GM18507 (cell line): ENCODE measurements at regions not wholly inside any gene's neighbourhood (a gene's known extent, or its start where the extent isn't known, plus 50 kb on each side); places are given as distances from the start of the nearest gene placed in this dataset.
A peak's percentile ranks its signal among the peaks of the same experiment; 100 is the strongest.
"Not testable (repeated sequence)": the region's sequence is repeated elsewhere in the genome, so short reads cannot be mapped to it uniquely, and the experiment has no call there.

Source experiments
- DNase-seq: peaks from one replicate; pipeline ENCODE4 v3.0.0; 2011; ENCODE audit warnings: low read depth; ENCODE audit not compliant: insufficient read length; ENCODE audit errors: extremely low spot score
- FAIRE-seq: peaks from 2 replicates; lab custom pipeline; 2011; peaks lifted over from hg19 to GRCh38; lab: Jason Lieb, UNC

GRCh38 chr11:56885177-56885576 lies 103.5 kb upstream of the OR5AK2 start:
- FAIRE-seq (no peak), DNase-seq (no peak)

GRCh38 chr11:56883371-56883987 lies 105.2 kb upstream of the OR5AK2 start:
- FAIRE-seq = no peak

GRCh38 chr11:56876621-56877275 lies 112.0 kb upstream of the OR5AK2 start:
- no peak for FAIRE-seq
- DNase-seq = no peak

More at GRCh38 chr11:56883371-56883987, 105.2 kb upstream of the OR5AK2 start:
- DNase-seq = no peak

GRCh38 chr11:56855217-56855616 lies 106.7 kb upstream of the OR9G4 start:
- FAIRE-seq = no peak
- DNase-seq = no peak

GRCh38 chr11:56852131-56852530 lies 103.6 kb upstream of the OR9G4 start:
- no peak for DNase-seq

GRCh38 chr11:56849852-56850251 lies 101.4 kb upstream of the OR9G4 start:
- FAIRE-seq = no peak
- DNase-seq = no peak

More at GRCh38 chr11:56852131-56852530, 103.6 kb upstream of the OR9G4 start:
- no peak for FAIRE-seq

- no peak for FAIRE-seq
- DNase-seq = no peak
Observed at GRCh38 chr11:56849250-56849649, 100.8 kb upstream of the OR9G4 start.

GRCh38 chr11:56848141-56848809 lies 99.8 kb upstream of the OR9G4 start:
- DNase-seq = no peak
- FAIRE-seq = no peak

- no peak for DNase-seq
Observed at GRCh38 chr11:56846631-56847576, 98.4 kb upstream of the OR9G4 start.

GRCh38 chr11:56845121-56845732 lies 96.7 kb upstream of the OR9G4 start:
- DNase-seq (no peak), FAIRE-seq (no peak)

More at GRCh38 chr11:56846631-56847576, 98.4 kb upstream of the OR9G4 start:
- FAIRE-seq = no peak

- no peak for FAIRE-seq
- DNase-seq = no peak
Observed at GRCh38 chr11:56843816-56844215, 95.3 kb upstream of the OR9G4 start.

- DNase-seq (no peak), FAIRE-seq (no peak)
Observed at GRCh38 chr11:56842814-56843794, 94.6 kb upstream of the OR9G4 start.

- FAIRE-seq = peak; percentile 83
Observed at GRCh38 chr11:56841210-56841810, 92.8 kb upstream of the OR9G4 start.

GRCh38 chr11:56827357-56827756 lies 78.9 kb upstream of the OR9G4 start:
- DNase-seq, FAIRE-seq: not testable (repeated sequence)

More at GRCh38 chr11:56841210-56841810, 92.8 kb upstream of the OR9G4 start:
- DNase-seq = peak; percentile 2

GRCh38 chr11:56819916-56820315 lies 71.4 kb upstream of the OR9G4 start:
- DNase-seq = no peak
- FAIRE-seq = no peak

GRCh38 chr11:56817661-56818060 lies 69.2 kb upstream of the OR9G4 start:
- FAIRE-seq = no peak
- no peak for DNase-seq

GRCh38 chr11:56816259-56816658 lies 67.8 kb upstream of the OR9G4 start:
- DNase-seq = no peak
- FAIRE-seq = no peak

GRCh38 chr11:56808326-56808725 lies 59.8 kb upstream of the OR9G4 start:
- no peak for DNase-seq
- no peak for FAIRE-seq
